HepG2 (cell line): ENCODE measurements at regions not wholly inside any gene's neighbourhood (a gene's known extent, or its start where the extent isn't known, plus 50 kb on each side); places are given as distances from the start of the nearest gene placed in this dataset.

Experiments used
- AFF4 ChIP-seq: sonication (generic); formaldehyde crosslinking; IDR thresholded peaks from 2 replicates; pipeline ENCODE4 v1.4.0; 2020; ENCODE audit warnings: missing genetic modification reagents
- EHMT2 ChIP-seq: fragments of 200-600 bp; sonication (generic); IDR thresholded peaks from 2 replicates; pipeline ENCODE4 v1.7.0; 2017; ENCODE audit warnings: antibody characterized with exemption, low read depth, low read length, borderline replicate concordance
- FOXM1 ChIP-seq: sonication (generic); formaldehyde crosslinking; IDR thresholded peaks from 2 replicates; pipeline ENCODE4 v1.5.0; 2020; ENCODE audit warnings: missing genetic modification reagents
- FOXO4 ChIP-seq: sonication (generic); formaldehyde crosslinking; conservative IDR thresholded peaks from 2 replicates; pipeline ENCODE4 v1.8.1; 2023; ENCODE audit warnings: missing genetic modification reagents
- SRSF9 ChIP-seq: fragments of 200-400 bp; formaldehyde crosslinking; IDR thresholded peaks from 2 replicates; pipeline ENCODE4 v1.6.1; 2018; ENCODE audit warnings: borderline replicate concordance, mild to moderate bottlenecking, low read depth, low read length; ENCODE audit not compliant: insufficient read depth, poor library complexity, severe bottlenecking
- TBL1XR1 ChIP-seq: fragments of 150-350 bp; IDR thresholded peaks from 2 replicates; pipeline ENCODE4 v1.6.1; 2014; ENCODE audit warnings: borderline replicate concordance, low read length; ENCODE audit not compliant: partially characterized antibody
- ZBTB3 ChIP-seq: sonication (generic); formaldehyde crosslinking; IDR thresholded peaks from 2 replicates; pipeline ENCODE4 v1.4.0; 2020; ENCODE audit warnings: low read depth, mild to moderate bottlenecking, moderate library complexity, missing genetic modification reagents, borderline replicate concordance

- TF ChIP-seq FOXM1 (CRISPR knock-in tag) (no peak), SRSF9 (no peak), FOXO4 (CRISPR knock-in tag) (no peak), TBL1XR1 (no peak), ZBTB3 (CRISPR knock-in tag) (no peak), EHMT2 (no peak), AFF4 (no peak)
Observed at GRCh38 chr4:1469607-1470392, 63.6 kb upstream of the NKX1-1 start.
